NOMO-1 (cell line): ENCODE measurements at regions not wholly inside any gene's neighbourhood (a gene's known extent, or its start where the extent isn't known, plus 50 kb on each side); places are given as distances from the start of the nearest gene placed in this dataset.

Experiments
- DNase-seq, 2 experiments: peaks; one replicate each; lab custom pipeline; 2025; ENCODE audit not compliant: unreplicated experiment in 2 of 2; lab: John Stamatoyannopoulos, UW

DNA sequence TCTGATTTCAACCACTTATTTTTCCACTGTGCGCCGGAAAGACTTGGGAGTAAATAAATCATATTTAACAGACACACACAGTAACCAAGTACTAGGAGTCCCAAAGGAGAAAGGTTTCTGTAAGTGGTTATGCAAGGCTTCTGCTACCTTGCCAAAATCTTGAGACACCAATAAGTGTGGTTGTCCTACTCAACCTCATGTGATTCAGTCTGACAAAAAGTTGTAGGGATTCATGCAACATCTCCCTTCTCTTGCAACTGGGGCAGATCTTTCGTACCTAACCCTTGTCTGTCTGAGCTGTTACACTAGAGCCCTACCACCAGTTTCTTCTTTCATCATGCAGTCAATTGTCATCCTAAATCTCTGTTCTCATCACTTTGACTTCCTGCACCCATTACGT lies 69.9 kb upstream of the NUDT7 start:
- DNase-seq, result no peak

DNA sequence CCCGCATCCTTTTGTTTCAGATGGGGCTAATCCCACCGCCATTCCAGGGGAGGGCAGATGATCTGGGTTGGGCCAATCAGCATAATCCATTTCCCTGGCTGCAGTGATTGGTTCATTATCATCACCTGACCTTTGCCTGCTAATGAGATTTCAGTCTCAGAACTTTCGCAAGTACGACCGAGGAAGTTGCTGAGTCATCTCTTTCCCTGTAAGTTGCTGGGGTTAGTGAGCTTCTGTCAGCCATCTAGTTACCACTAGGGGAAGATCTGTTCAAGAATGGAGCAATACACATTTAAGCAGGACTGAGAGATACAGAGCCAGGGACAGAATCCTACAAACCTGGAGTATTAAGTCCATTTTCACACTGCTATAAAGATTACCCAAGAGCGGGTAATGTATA lies 65.3 kb upstream of the NUDT7 start:
- DNase-seq, result peak in 1 of 2 experiments; percentile 21

DNA sequence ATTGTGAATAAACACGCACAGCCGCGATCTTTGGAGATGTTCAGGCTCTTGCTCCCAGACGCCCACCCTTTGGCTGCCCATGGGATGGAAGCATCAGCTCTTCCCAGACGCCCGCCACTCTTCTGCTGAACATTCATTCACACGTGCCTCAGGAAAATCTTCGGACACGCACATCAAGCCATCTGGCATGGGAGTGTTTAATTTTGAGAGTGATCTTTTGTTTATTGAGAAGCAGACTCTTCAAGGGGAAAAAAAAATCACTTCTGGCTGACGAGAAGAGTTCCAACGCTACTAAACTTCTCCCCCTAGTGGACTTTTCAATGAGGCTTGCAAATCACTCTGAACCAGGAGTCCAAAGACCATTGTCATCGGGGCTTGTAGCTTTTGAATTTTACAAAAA lies 62.0 kb upstream of the NUDT7 start:
- no peak for DNase-seq

DNA sequence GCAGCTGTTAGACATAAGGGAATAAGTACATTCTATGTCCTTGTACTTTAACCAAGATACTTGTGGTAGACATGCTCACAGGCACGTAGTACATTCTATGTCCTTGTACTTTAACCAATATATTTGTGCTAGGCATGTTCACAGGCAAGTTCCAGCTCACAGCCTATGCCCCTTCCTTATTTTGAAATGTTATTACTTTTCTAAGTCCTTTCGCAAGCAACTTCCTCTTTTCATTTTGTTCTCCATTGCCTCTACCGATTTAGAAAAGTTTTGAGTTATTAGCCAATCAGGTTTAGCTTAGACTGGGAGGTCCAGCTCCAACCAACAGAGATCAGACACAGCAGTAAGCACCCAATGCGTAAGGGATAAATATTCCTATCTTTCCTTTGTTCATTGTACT lies 60.1 kb upstream of the NUDT7 start:
- DNase-seq, result peak; percentile 47 to 89

DNA sequence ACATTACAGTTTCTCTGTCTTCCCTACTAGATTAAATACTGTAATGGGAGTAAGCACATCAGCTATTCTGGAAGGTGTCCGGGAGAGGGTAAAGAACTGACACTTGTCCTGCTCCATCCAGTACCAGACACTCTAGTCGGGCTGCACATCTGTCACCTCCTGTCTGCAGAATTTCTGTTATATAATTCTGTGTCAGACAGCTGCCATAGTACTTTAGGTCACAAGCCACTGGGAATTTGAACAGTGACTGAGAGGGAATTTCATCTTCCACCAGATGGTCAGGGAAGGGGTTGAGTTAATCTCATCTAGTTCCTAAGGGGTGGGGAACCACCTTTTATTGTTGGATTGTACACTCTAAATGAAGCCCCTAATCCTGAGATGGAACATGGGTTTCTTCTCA lies 58.6 kb upstream of the NUDT7 start:
- DNase-seq, result no peak

DNA sequence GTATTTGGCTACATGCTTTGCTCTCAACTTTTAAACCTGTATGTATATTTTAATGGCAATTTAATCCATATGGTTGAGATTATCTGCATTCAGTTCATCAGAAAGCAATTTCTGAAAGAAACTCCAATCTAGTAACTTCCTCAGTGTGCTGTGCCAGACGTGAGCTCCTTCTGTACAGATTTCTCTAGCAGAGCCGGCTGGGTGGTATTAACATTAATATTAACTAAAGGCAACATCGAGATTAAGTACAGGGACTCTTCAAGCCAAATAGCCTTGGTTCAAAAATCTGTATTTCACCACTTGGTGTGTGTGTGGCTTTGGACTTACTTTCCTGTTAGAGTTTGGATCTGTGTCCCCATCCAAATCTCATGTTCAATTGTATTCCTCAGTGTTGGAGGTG lies 55.5 kb upstream of the NUDT7 start:
- no peak for DNase-seq

DNA sequence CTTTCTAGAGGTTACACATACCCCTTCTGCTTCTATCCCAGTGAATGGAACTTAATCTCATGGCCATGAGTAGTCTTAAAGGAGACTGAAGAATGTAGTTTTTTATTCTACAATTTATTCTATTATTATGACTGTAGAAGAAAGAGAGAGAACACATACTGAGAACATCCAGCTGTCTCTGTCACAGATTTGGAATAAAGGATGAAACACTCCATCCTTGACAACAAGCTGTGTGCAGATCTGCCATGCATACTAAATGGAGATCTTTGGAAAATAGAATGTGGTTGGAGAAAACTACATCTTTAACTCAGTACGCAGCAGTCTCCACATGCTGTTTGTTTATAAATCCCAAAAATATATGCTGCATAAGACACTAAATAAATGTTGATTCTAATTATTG lies 54.1 kb upstream of the NUDT7 start:
- no peak for DNase-seq

DNA sequence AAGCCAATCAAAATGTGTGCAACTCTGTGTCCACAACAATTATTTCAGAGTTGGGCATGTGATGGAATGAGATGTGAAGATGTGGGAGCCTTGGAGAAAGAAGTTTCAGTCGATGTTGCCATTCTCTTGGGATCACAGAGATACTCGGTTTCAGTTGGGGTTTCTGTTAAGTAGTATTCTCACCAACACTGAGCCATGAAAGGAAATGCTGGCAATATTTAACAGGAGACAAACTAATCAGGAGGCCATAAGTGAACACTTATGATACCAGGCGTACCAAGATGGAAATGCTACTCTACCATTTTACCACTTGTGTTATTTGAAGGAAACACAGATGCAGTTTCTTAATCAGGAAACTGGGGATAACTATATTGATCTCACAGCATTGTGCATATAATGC lies 53.3 kb upstream of the NUDT7 start:
- no peak for DNase-seq
